HG02884 (cell line): ENCODE measurements at regions not wholly inside any gene's neighbourhood (a gene's known extent, or its start where the extent isn't known, plus 50 kb on each side); places are given as distances from the start of the nearest gene placed in this dataset.

Source experiments
- ATAC-seq: cut with Tn5 transposase; IDR thresholded peaks from one replicate; pipeline ENCODE4 v1.9.1; 2021; ENCODE audit warnings: mild to moderate bottlenecking, moderate library complexity; ENCODE audit not compliant: unreplicated experiment

DNA sequence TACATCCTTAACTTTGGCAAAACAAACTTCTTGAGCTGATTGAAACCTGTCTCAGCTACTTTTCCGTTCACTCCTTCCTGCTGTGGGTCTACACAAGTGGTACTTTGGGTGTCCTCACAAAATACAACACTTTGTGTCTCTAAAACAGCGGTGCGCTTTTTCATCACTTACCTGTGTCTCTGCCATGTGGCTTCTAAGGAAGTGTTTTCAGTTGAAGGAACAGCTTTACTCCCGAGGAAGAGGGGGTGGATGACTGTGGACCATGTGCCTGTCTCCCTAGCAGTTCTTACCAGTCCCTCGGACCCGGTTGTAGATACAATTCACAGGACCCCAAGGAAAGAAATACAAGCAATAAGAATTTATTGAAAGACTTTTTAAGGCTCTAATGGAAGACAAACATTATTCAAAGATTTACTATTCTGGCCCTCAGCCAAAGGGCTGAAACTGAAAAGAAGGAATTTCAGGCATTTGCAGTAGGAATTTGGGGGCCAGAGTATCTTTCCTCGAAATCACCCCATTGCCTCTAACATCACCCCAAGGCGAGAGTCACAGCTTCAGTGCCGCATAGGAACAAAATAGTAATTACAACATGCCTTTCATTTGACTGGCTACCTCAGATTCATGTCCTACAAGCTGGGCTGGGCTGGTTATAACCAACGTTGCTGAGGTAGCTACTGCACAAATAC lies 246.3 kb downstream of the ACTR3B start:
- ATAC-seq = no peak

GRCh38 chr7:153006452-153006851 lies 246.9 kb downstream of the ACTR3B start:
- no peak for ATAC-seq

GRCh38 chr7:153006911-153007310 lies 247.4 kb downstream of the ACTR3B start:
- no peak for ATAC-seq

GRCh38 chr7:153010416-153010815 lies 250.9 kb downstream of the ACTR3B start:
- ATAC-seq = no peak

- no peak for ATAC-seq
These were observed 252.7 kb downstream of the ACTR3B start for GRCh38 chr7:153012203-153012602.

DNA sequence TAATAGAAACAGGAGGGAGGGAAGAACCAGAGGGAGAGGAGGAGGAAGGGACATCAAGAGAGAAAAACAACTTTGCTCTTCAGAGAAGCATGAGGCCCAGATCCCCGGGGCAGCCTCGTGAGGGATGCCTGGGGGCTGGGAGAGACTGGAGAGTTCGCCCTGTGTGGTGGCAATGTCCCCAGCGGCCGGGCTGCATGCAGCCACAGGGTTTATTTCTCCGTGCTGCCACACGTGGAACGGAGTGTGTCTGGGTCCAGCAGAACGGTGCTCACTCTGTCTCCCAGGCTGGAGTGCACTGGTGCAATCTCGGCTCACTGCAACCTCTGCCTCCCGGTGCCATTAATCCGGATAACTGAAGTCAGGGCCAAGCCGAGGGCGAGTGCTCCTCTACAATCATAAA lies 257.7 kb downstream of the ACTR3B start:
- ATAC-seq = no peak

GRCh38 chr7:153021542-153021941 lies 262.0 kb downstream of the ACTR3B start:
- ATAC-seq = no peak

DNA sequence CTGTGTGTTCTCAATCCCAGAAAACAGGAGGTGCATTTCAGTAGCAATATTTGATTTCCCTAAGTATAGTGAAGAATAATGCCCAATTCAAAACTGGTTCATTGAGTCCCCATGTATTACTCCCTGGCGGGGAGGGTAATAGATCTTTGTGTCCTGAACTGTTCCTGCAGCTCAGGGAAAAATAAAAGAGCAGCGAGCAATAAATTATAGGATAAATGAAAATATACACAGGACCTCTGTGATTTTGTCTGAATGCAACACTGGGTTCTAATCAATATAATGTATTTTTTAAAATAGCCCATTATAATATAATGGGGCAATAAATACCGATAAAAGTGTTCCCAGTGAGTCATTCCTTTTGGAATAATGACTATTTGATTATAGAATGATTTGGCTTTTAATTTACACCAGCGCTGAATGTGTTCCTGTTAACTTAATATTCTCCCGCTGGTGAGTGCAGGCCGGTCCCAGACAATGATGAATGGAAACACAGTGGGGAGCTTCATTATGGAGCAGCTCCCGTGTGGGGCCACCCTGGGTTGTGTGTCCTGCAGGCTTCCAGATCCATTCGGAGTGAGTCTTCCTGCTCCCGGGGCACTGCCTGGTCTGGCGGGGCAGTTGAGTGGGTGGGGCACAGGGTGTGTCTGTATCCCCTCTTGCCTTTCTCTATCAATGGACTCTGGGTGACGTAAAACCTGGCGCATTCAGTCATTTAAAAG lies 263.1 kb downstream of the ACTR3B start:
- no peak for ATAC-seq

GRCh38 chr7:153023194-153023592 lies 263.6 kb downstream of the ACTR3B start:
- ATAC-seq = no peak

GRCh38 chr7:153027210-153027609 lies 267.7 kb downstream of the ACTR3B start:
- ATAC-seq = no peak

GRCh38 chr7:153027904-153028303 lies 268.4 kb downstream of the ACTR3B start:
- ATAC-seq = no peak

- no peak for ATAC-seq
These were observed 271.4 kb downstream of the ACTR3B start for GRCh38 chr7:153030976-153031375.

DNA sequence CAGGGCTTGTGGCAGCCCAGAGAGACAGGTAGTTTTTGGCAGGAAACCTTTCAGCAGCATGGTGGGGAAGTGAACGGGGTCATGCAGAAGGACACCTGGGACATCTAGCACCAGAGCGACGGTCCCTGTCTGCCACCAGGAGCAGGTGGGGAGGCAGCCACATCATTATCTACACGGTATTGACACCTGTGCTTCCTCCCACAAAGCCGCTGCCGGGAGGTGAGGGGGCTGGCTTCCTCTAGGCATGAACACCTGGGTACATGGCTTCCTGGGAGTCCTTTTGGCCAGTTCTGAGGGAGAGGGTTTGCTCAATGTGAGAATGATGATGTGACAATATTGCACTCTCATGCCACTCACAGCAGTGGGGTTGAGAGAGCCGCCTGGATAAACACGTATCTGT lies 275.2 kb downstream of the ACTR3B start:
- ATAC-seq = no peak

DNA sequence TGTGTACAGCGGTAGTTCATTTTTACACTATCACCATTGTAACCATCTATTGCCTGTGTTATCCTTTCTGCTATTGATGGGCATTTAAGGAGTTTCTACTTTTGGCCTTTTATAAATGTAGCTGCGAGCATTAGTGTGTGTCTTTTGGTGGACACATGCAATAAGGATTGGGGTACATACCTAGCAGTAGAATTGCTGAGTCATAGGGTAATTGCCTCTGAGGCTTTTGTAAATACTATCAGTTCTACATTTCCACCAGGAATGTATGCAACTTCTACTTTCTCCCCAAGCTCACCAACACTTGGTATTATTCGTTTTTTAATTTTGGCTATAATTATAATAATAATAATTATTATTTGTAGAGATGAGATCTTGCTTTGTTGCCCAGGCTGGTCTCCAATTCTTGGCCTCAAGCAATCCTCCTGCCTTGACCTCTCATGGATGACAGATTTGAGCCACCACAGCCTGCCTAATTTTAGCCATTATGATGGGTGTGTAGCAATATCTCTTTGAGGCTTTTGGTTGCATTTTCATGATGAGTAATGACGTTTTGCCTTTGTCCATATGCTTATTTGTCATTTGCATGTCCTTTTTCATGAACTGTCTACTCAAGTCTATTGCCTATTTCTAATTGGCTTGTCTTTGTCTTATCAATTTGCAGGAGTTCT lies 277.0 kb downstream of the ACTR3B start:
- no peak for ATAC-seq

GRCh38 chr7:153043440-153043839 lies 283.9 kb downstream of the ACTR3B start:
- no peak for ATAC-seq

DNA sequence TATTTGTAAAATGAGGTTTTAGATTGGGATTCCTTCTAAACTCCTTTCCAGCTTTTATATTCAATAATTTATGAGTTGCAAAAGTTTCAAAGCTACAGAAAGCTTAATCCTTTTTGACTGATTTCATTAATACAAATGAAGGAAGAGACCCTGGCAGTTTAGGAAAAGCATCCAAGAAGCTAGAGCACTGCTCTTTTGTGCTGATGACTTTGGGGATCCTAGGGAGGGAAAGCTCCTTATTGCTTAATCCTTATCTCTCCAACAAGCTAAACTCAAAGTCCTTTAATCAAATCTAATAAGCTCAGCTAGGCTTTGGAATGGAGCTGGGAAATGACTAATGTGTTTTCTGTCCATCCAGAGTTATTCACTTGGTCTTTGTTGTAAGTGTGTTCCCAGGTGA lies 285.4 kb downstream of the ACTR3B start:
- ATAC-seq = no peak

GRCh38 chr7:153047079-153047959 lies 287.8 kb downstream of the ACTR3B start:
- no peak for ATAC-seq

GRCh38 chr7:153052206-153052605 lies 292.7 kb downstream of the ACTR3B start:
- ATAC-seq = no peak

- no peak for ATAC-seq
These were observed 302.5 kb downstream of the ACTR3B start for GRCh38 chr7:153061910-153062528.

DNA sequence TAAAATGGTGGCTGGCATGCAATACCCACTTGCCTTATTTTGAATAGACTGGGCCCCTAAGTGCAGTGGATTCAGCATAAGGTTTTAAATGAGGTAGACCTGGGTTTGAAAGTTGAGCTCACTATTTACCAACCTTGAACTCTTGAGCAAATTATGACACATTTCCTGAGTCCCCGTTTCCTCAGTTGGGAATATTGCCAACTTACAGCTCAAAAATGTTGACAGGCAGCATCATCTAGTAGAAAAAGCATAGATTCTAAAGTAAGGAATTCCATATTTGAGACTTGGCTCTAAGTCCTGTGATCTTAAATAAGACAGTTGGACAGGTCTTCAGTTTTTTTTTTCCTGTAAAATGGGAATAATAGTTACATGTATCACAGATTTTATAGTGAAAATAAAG lies 305.5 kb downstream of the ACTR3B start:
- no peak for ATAC-seq

- no peak for ATAC-seq
These were observed 307.2 kb downstream of the ACTR3B start for GRCh38 chr7:153066711-153067110.
